Embryonic facial prominence (tissue), 1 donor: ENCODE measurements at regions not wholly inside any gene's neighbourhood (a gene's known extent, or its start where the extent isn't known, plus 50 kb on each side); places are given as distances from the start of the nearest gene placed in this dataset.

ENCODE experiments used
- DNase-seq: peaks from one replicate; pipeline ENCODE4 v3.0.0-alpha.2; 2016; ENCODE audit errors: extremely low spot score

- DNase-seq = no peak
These were observed 530.5 kb downstream of the BCL11B start for GRCh38 chr14:98741523-98741922.

- no peak for DNase-seq
These were observed 530.0 kb downstream of the BCL11B start for GRCh38 chr14:98742001-98742400.

GRCh38 chr14:98743536-98743935 lies 528.5 kb downstream of the BCL11B start:
- DNase-seq = no peak

DNA sequence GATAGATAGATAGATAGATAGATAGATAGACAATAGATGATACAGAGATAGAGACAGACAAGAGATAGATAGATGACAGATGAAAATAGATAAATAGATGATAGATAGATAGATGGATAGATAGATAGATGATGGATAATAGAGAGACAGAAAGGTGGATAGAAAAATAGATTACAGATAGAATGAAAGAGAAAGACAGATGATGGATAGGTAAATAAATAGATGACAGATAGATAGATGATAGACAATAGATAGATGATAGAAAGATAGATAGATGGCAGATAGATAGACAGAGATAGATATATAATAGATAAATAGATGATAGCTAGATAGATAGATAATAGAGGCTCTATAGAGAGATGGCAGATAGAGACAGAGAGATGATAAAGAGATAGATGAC lies 523.0 kb downstream of the BCL11B start:
- DNase-seq = no peak

DNA sequence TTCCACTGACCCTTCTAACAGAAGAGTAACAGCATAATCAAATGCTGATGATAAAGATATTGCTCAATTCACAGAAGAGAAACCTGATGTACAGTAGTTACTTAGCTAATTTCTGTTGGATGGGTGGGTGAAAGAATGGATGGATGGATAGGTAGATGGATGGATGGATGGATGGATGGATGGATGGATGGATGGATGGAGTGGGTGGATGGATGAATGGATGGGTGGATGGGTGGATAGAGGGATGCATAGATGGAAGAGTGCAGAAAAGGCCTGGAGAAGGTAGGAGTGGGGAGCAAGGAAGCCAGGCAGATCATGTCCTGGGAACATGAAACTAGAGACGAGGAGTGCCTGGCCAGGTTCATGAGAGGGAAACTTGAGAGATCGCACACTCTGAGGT lies 520.9 kb downstream of the BCL11B start:
- no peak for DNase-seq

- no peak for DNase-seq
These were observed 519.3 kb downstream of the BCL11B start for GRCh38 chr14:98752660-98753059.

DNA sequence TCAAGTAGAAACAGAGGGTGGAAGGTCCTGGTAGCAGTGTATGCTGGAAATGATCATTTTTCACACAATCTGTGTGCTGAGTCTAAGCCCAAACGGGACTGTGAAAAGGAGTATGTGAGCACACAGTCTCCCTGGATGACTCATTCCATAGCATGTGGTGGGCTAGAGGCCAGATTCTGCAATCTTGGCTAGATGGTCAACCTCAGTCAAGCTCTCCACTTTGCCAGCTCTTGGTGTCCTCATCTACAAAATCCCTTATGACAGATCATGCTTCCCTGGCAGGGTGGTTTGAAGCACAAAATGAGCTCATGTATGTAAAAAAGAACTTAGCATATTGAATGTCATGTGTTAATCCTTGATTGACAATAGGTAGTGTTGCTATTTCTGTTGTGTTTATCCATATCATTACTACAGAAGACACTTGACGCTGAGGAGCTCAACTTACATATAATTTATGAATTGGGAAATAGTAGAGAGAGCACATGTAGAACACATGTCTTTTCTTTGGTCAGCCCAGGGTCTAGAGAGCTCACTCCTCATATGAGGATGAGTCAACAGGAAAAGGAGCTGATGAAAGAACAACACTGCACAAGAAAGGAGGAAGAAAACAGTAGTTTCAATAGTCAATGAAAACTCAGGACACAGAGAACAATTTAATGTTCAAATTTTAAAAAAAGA lies 517.5 kb downstream of the BCL11B start:
- DNase-seq = no peak

- no peak for DNase-seq
These were observed 515.2 kb downstream of the BCL11B start for GRCh38 chr14:98756749-98757148.

GRCh38 chr14:98758440-98758839 lies 513.6 kb downstream of the BCL11B start:
- no peak for DNase-seq

- no peak for DNase-seq
These were observed 510.0 kb downstream of the BCL11B start for GRCh38 chr14:98761993-98762392.

DNA sequence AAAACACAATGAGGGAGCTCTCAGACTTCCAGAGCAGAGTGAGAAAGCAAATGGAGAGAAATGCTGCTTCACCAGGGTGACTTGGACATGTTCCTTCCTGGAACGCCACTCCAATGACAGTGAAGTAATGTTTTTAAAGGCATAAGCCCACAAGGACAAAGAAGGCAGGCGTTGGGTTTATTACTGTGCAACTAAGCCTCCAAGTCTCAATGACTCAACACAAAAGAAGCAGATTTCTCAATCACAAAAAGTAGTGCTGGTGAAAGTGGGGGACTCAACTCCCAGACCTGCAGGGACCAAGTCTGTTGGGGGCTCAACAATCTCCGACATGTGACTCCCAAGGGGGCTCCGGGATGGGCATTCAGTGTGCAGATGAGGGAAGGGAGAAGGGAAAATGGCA lies 505.2 kb downstream of the BCL11B start:
- no peak for DNase-seq

- no peak for DNase-seq
These were observed 502.7 kb downstream of the BCL11B start for GRCh38 chr14:98769326-98769725.

DNA sequence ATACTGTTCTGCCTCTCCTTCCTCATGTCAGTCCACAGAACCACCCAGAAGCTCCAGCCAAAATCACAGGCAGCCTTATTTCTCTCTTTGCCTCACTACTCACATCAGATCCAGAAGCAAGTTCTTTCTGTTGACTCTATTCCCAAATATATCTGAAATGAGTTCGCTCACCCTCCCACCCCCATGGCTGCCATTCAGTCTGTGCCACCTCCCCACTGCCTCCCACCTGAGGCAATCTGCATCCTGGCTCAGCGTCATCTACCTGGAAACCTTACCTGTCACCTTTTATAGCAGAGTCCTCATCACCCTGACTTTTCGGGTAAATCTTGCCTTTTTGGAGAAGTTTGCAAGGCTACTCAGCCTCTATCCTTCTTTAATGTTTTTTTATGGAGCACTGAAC lies 501.8 kb downstream of the BCL11B start:
- no peak for DNase-seq

DNA sequence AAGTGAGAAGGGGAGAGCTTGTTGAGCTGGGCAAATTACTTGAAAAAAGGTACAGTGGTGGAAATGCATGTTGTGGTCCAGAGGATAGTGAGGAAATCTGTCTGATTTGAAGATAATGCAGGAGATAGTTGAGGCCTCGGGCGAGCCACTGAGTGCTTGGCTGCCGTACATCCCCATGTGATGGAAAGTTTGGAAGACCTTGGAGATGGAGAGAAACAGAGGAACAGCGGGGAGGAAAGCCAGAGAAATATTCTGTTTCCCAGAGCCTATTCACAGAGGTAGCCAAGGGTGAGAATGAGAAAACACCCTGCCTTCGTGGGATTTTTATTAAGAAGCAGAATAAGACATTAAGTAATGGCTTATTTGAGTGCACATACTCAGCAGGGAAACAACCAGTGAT lies 498.2 kb downstream of the BCL11B start:
- DNase-seq = no peak

DNA sequence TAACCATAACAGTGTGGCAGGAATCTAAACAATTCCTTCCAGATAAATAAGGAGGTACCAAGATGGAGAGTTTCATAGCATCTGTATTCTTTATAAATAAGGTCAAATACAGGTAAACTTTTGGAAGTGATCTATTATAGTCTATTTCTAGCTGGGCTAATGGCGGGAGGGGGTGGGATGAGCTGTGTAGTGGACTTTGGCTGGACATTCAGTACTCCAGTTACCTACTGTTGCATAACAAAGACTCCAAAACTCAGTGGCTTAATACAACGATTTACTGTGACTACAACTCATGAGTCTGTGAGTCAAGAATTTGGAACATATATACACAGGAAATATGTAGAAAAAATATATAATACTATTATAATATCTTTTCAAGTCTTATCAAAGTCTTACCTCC lies 496.1 kb downstream of the BCL11B start:
- DNase-seq = no peak

DNA sequence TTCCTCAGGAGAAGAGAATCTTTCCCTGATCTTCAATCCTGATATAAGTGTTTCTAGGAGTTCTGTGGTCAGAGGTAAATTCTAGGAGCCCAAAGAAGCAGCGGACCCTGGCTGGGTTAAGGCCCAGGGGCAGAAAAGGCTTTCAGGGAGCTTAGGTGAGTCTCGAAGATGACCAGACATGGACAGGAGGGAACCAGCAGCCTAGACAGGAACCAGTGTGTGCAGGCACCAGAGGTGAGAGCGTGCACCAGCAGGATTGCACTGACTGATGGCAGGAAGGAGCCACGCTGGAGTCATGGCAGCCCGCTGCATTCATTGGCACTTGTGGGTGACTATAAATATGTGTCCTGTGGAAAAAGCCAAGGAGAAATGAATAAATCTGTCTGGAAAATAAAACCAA lies 489.9 kb downstream of the BCL11B start:
- no peak for DNase-seq

GRCh38 chr14:98785578-98785977 lies 486.4 kb downstream of the BCL11B start:
- no peak for DNase-seq

DNA sequence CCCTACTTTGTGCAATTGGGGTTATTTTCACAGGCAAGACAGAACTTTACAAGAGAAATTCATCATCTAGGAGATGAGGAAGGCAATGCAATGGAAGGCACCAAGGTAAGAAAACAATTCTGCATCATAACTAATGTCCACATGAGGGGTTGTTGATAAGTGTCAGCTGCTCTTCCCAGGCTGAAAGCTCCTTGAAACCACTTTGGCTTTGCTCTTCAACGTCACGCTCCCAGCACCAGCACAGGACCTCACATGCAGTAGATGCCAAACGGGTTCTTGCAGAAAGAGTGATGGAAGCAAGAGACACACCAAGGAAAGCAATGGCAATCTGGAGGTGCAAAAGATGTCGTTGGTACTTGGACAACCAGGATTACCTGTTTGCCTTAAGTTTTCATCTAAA lies 485.5 kb downstream of the BCL11B start:
- no peak for DNase-seq

- no peak for DNase-seq
These were observed 480.3 kb downstream of the BCL11B start for GRCh38 chr14:98791661-98792060.

DNA sequence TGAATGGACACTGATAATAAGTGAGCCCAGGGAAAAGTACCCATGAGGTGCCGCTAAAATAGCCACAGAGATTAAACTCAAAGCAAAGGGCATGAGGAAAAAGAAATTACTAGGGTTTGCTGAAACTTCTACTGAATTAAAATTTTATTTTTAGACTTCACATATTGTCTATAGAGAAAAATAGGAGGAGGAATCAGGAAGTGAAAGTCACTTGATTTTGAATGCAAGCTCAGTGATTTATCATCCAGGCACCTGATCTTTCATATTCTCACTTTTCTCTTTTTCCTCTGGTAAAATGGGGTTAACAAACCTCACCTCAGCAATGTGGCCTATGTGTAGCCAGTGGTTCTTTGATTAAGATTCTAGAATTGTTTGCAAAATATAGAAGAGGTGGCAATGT lies 479.8 kb downstream of the BCL11B start:
- DNase-seq = no peak

DNA sequence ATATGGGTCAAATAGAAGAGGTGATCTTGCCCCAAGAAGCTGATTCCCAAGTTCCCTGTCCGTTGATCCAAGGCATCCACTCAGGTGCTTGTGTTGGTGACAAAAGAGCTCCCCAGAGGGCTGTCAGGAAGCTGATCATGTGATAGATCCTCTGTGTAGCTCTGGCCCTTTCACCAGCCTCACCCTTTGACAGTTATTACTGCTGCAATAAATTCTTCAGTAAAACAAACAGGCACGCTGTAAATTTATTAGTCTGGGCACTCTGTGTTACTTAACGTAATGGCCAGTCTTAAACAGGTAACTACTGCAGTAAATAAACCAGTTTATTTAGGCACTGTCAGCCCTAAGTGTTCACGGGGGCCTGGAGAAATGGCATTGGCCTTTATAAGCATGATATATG lies 473.9 kb downstream of the BCL11B start:
- no peak for DNase-seq

DNA sequence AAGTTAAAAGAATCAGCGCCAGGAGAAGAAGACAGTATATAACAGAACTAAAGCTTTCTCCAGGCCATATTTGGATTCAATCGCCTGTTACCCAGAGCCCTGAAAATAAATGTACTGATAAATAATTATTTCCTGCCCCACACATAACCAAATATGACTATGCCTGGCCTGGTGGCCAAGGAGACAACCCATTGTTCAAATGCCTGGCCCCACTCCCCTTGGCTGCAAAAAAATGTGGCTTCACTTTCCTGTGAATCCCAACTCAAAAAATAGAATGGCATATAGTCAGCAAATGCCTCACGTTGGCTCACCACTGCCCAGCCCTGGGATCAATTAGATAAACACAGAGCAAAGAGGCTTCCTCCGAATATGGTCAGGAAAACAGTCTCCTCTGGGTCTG lies 472.1 kb downstream of the BCL11B start:
- DNase-seq = no peak

- DNase-seq = no peak
These were observed 470.0 kb downstream of the BCL11B start for GRCh38 chr14:98802044-98802443.

GRCh38 chr14:98803196-98803595 lies 468.8 kb downstream of the BCL11B start:
- no peak for DNase-seq
